ENCODE measurements at regions not wholly inside any gene's neighbourhood (a gene's known extent, or its start where the extent isn't known, plus 50 kb on each side); places are given as distances from the start of the nearest gene placed in this dataset.

DNA sequence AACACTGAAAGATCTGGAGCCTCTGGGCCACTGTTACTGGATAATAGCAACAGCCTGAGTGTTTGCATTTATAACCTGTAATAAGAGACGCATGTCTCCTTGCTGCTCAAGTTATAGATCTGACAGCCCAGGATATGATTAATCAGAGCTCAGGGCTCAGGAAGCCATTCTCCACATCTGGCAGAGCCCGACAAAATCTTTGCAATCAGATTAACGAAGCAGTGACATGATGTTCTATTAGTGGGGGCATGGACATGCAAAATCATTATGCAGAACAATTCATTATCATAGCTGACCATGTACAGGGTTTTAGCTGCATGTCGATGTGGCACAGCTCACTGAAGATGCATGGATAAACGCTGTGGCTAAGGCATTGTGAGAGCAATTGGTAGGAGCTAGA lies 730.3 kb downstream of the ZNF385D start:
- TF ChIP-seq, protein P1, sequence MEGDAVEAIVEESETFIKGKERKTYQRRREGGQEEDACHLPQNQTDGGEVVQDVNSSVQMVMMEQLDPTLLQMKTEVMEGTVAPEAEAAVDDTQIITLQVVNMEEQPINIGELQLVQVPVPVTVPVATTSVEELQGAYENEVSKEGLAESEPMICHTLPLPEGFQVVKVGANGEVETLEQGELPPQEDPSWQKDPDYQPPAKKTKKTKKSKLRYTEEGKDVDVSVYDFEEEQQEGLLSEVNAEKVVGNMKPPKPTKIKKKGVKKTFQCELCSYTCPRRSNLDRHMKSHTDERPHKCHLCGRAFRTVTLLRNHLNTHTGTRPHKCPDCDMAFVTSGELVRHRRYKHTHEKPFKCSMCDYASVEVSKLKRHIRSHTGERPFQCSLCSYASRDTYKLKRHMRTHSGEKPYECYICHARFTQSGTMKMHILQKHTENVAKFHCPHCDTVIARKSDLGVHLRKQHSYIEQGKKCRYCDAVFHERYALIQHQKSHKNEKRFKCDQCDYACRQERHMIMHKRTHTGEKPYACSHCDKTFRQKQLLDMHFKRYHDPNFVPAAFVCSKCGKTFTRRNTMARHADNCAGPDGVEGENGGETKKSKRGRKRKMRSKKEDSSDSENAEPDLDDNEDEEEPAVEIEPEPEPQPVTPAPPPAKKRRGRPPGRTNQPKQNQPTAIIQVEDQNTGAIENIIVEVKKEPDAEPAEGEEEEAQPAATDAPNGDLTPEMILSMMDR (conservative IDR thresholded peaks at IDR 0.05 in 1 of 2, IDR thresholded peaks at IDR 0.05 in 1 of 2; ENCODE audit: extremely low read depth in 1 of 2, insufficient read depth in 1 of 2, low read depth in 1 of 2, low read length in 2 of 2): no peak
- TF ChIP-seq EZH2 (IDR thresholded peaks at IDR 0.05; ENCODE audit: borderline replicate concordance, low read length): no peak

All from mammary epithelial cell (primary cell).